ENCODE measurements at regions not wholly inside any gene's neighbourhood (a gene's known extent, or its start where the extent isn't known, plus 50 kb on each side); places are given as distances from the start of the nearest gene placed in this dataset.

GRCh38 chr15:96276438-96277210 is 53.9 kb upstream of the NR2F2 start:
- peak; percentile 46 for ATAC-seq
- TF ChIP-seq ISL1 (CRISPR knock-in tag; IDR thresholded peaks at IDR 0.05) (no peak), GLIS3 (CRISPR knock-in tag; IDR thresholded peaks at IDR 0.05) (no peak), TCF4 (CRISPR knock-in tag; IDR thresholded peaks at IDR 0.05; ENCODE audit: borderline replicate concordance) (no peak), ZNF565 (CRISPR knock-in tag; conservative IDR thresholded peaks at IDR 0.05; ENCODE audit: low read depth) (no peak), PPARA (CRISPR knock-in tag; IDR thresholded peaks at IDR 0.05; ENCODE audit: borderline replicate concordance) (no peak), CSRNP3 (CRISPR knock-in tag; IDR thresholded peaks at IDR 0.05) (no peak), ESRRG (CRISPR knock-in tag; IDR thresholded peaks at IDR 0.05) (no peak), SNAI2 (CRISPR knock-in tag; IDR thresholded peaks at IDR 0.05) (no peak), CREB5 (CRISPR knock-in tag; IDR thresholded peaks at IDR 0.05; ENCODE audit: low read depth) (no peak), ZNF8 (CRISPR knock-in tag; IDR thresholded peaks at IDR 0.05) (no peak), TSHZ2 (CRISPR knock-in tag; IDR thresholded peaks at IDR 0.05) (no peak), ZFP3 (CRISPR knock-in tag; IDR thresholded peaks at IDR 0.05) (no peak), OSR1 (CRISPR knock-in tag; IDR thresholded peaks at IDR 0.05) (no peak), ZC3H10 (CRISPR knock-in tag; IDR thresholded peaks at IDR 0.05) (no peak), CSDC2 (CRISPR knock-in tag; IDR thresholded peaks at IDR 0.05) (no peak), ARNTL (CRISPR knock-in tag; IDR thresholded peaks at IDR 0.05; ENCODE audit: borderline replicate concordance, low read depth) (no peak), POU6F1 (CRISPR knock-in tag; IDR thresholded peaks at IDR 0.05; ENCODE audit: borderline replicate concordance, low read depth) (no peak), ZNF70 (CRISPR knock-in tag; IDR thresholded peaks at IDR 0.05) (no peak), PATZ1 (CRISPR knock-in tag; IDR thresholded peaks at IDR 0.05; ENCODE audit: borderline replicate concordance) (no peak), ZFP30 (CRISPR knock-in tag; IDR thresholded peaks at IDR 0.05) (no peak)

Measured in SK-N-SH treated with all-trans-retinoic acid at 6 μM for 48 hours (cell line).